HCT116 (cell line): ENCODE measurements at regions not wholly inside any gene's neighbourhood (a gene's known extent, or its start where the extent isn't known, plus 50 kb on each side); places are given as distances from the start of the nearest gene placed in this dataset.

ENCODE experiments used
- ATAC-seq: fragments of 200-7000 bp; cut with Tn5 transposase; 2 replicates; pipeline ENCODE4 v1.9.1; 2020; ENCODE audit warnings: mild to moderate bottlenecking, moderate library complexity
- BruUV-seq: library from RNA; stranded (reverse); fragments of 400-500 nt; replicated peaks from 2 replicates; lab custom pipeline; 2021; lab: Mats Ljungman, UMichigan
- CTCF ChIA-PET: fragments of 300-600 bp; sonication (Branson Sonifier 250); formaldehyde crosslinking; loops from one replicate; lab custom pipeline; 2021; ENCODE audit warnings: antibody characterized with exemption; lab: Charles Lee
- POLR2A ChIA-PET: fragments of 300-600, 350-600 bp; sonication (Branson Sonifier 250); formaldehyde crosslinking; loops from one replicate; lab custom pipeline; 2021; ENCODE audit warnings: antibody characterized with exemption; lab: Charles Lee
- RAD21 ChIA-PET, 2 experiments: fragments of 300-600 bp; sonication (Branson Sonifier 250); formaldehyde crosslinking; loops; one replicate each; lab custom pipeline; 2023; ENCODE audit warnings: low total read pairs in 2 of 2; ENCODE audit not compliant: uncharacterized antibody in 2 of 2, unreplicated experiment in 2 of 2, low non-redundant PET in 1 of 2; lab: Charles Lee
- DNase-seq: peaks from one replicate; pipeline ENCODE4 v3.0.0-alpha.2; 2010; ENCODE audit warnings: low read depth, low spot score
- H2AFZ ChIP-seq: fragments of 200-600 bp; shearing (Covaris generic), sonication (generic); 2 replicates; pipeline ENCODE4 v1.6.1; 2017; ENCODE audit warnings: low read depth, mixed run types, mixed read lengths, antibody characterized with exemption, low read length; ENCODE audit not compliant: poor library complexity, severe bottlenecking
- H3K27ac ChIP-seq: 2 replicates; pipeline ENCODE4 v1.5.1; 2012; ENCODE audit warnings: low read depth, low read length
- H3K27me3 ChIP-seq: fragments of 200-600 bp; sonication (generic); 2 replicates; pipeline ENCODE4 v1.6.1; 2016; ENCODE audit warnings: mixed run types, low read length, mixed read lengths; ENCODE audit not compliant: insufficient read depth
- H3K36me3 ChIP-seq, 2 experiments: fragments of 200-500 bp in 1 of 2; fragments of 200-600 bp in 1 of 2; sonication (Bioruptor generic) in 1 of 2; sonication (generic) in 1 of 2; 2 replicates each; pipeline versions ENCODE4 v1.5.1 to v1.6.1; 2014 to 2016; ENCODE audit warnings: low read length in 2 of 2, inconsistent platforms in 1 of 2, mixed read lengths in 1 of 2, mixed run types in 1 of 2; ENCODE audit not compliant: insufficient read depth in 2 of 2, control insufficient read depth in 1 of 2
- H3K4me1 ChIP-seq, 2 experiments: fragments of 200-600 bp in 1 of 2; sonication (generic) in 1 of 2; 2 replicates each; pipeline versions ENCODE4 v1.5.1 to v1.6.1; 2012 to 2017; ENCODE audit warnings: low read length in 2 of 2, inconsistent platforms in 1 of 2, mild to moderate bottlenecking in 1 of 2, mixed read lengths in 1 of 2, mixed run types in 1 of 2, moderate library complexity in 1 of 2; ENCODE audit not compliant: insufficient read depth in 2 of 2, control insufficient read depth in 1 of 2
- H3K4me2 ChIP-seq: fragments of 200-600 bp; sonication (generic); 2 replicates; pipeline ENCODE4 v1.6.1; 2017; ENCODE audit warnings: mixed run types, low read length, mixed read lengths
- H3K4me3 ChIP-seq, 2 experiments: fragments of 200-600 bp in 1 of 2; sonication (generic) in 1 of 2; replicated peaks in 1 of 2; 2 replicates each; pipeline ENCODE4 v1.5.1; 2011 to 2016; ENCODE audit warnings: low read length in 2 of 2, control low read depth in 1 of 2, low read depth in 1 of 2, mild to moderate bottlenecking in 1 of 2, mixed read lengths in 1 of 2, mixed run types in 1 of 2
- H3K79me2 ChIP-seq: fragments of 200-600 bp; sonication (generic); 2 replicates; pipeline ENCODE4 v1.6.1; 2017; ENCODE audit warnings: mild to moderate bottlenecking, mixed run types, low read length, moderate library complexity, mixed read lengths; ENCODE audit not compliant: insufficient read depth
- H3K9ac ChIP-seq: fragments of 200-600 bp; sonication (generic); 2 replicates; pipeline ENCODE4 v1.6.1; 2016; ENCODE audit warnings: low read length, mixed read lengths
- H3K9me2 ChIP-seq: fragments of 200-600 bp; sonication (generic), shearing (Covaris generic); 2 replicates; pipeline ENCODE4 v1.6.1; 2017; ENCODE audit warnings: mixed run types, mild to moderate bottlenecking, moderate library complexity; ENCODE audit not compliant: insufficient read depth
- H3K9me3 ChIP-seq, 2 experiments: fragments of 200-500 bp in 1 of 2; fragments of 200-600 bp in 1 of 2; sonication (Bioruptor generic) in 1 of 2; sonication (generic) in 1 of 2; 2 replicates each; pipeline ENCODE4 v1.6.1; 2014 to 2017; ENCODE audit warnings: low read length in 2 of 2, mixed read lengths in 2 of 2, inconsistent platforms in 1 of 2, low read depth in 1 of 2, mild to moderate bottlenecking in 1 of 2, mixed run types in 1 of 2, moderate library complexity in 1 of 2; ENCODE audit not compliant: control insufficient read depth in 1 of 2, insufficient read depth in 1 of 2
- H4K20me1 ChIP-seq: fragments of 200-600 bp; sonication (generic), shearing (Covaris generic); 2 replicates; pipeline ENCODE4 v1.6.1; 2017; ENCODE audit warnings: mixed run types, mild to moderate bottlenecking, moderate library complexity; ENCODE audit not compliant: insufficient read depth
- ATF3 ChIP-seq: IDR thresholded peaks from 2 replicates; pipeline ENCODE4 v1.6.1; 2012
- CBX3 ChIP-seq: IDR thresholded peaks from 2 replicates; pipeline ENCODE4 v1.6.1; 2012; ENCODE audit warnings: low read depth
- CEBPB ChIP-seq: IDR thresholded peaks from 2 replicates; pipeline ENCODE4 v1.6.1; 2012; ENCODE audit warnings: low read depth
- CTCF ChIP-seq, 3 experiments: fragments of 200-600 bp in 1 of 3; sonication (generic) in 1 of 3; IDR thresholded peaks in 2 of 3; conservative IDR thresholded peaks in 1 of 3; 2 replicates each; pipeline ENCODE4 v1.5.1; 2012 to 2017; ENCODE audit warnings: low read depth in 2 of 3, low read length in 2 of 3, antibody characterized with exemption in 1 of 3, borderline replicate concordance in 1 of 3, control low read depth in 1 of 3, mild to moderate bottlenecking in 1 of 3, mixed read lengths in 1 of 3, mixed run types in 1 of 3, moderate library complexity in 1 of 3; ENCODE audit not compliant: insufficient read depth in 1 of 3
- ELF1 ChIP-seq: IDR thresholded peaks from 2 replicates; pipeline ENCODE4 v1.6.1; 2012; ENCODE audit warnings: low read depth, borderline replicate concordance
- EZH2 ChIP-seq: fragments of 200-600 bp; sonication (generic); IDR thresholded peaks from 2 replicates; pipeline ENCODE4 v1.6.1; 2017; ENCODE audit warnings: antibody characterized with exemption, mixed run types
- POLR2A ChIP-seq: IDR thresholded peaks from 2 replicates; pipeline ENCODE4 v1.7.0; 2011; ENCODE audit warnings: borderline replicate concordance; ENCODE audit not compliant: insufficient read depth, insufficient read length; ENCODE audit errors: extremely low read depth
- TCF7L2 ChIP-seq: IDR thresholded peaks from 2 replicates; pipeline ENCODE4 v1.7.0; 2011; ENCODE audit warnings: borderline replicate concordance, inconsistent platforms; ENCODE audit not compliant: insufficient read depth, insufficient read length; ENCODE audit errors: extremely low read depth
- ZBTB33 ChIP-seq: IDR thresholded peaks from 2 replicates; pipeline ENCODE4 v1.6.1; 2011; ENCODE audit warnings: mild to moderate bottlenecking, low read length, moderate library complexity; ENCODE audit not compliant: insufficient replicate concordance; ENCODE audit errors: extremely low read depth
- intact Hi-C: fragments of 100-400 bp; cut with micrococcal nuclease; formaldehyde crosslinking; loops from 2 replicates; pipeline ENCODE4 v1.10.0; 2022

GRCh38 chr1:56415258-56415657 lies 164.1 kb downstream of the PLPP3 start (continued):
- TF ChIP-seq CTCF (IDR thresholded peaks at IDR 0.05 in 2 of 3, conservative IDR thresholded peaks at IDR 0.05 in 1 of 3; ENCODE audit: borderline replicate concordance in 1 of 3, insufficient read depth in 1 of 3, low read depth in 2 of 3, low read length in 2 of 3) (no peak), TCF7L2 (no peak), CEBPB (no peak), EZH2 (no peak)

GRCh38 chr1:56414728-56415224 lies 164.6 kb downstream of the PLPP3 start:
- intact Hi-C loops, result loop anchor here (10.0 kb wide), 1 partner anchor 60 kb away; no protein-coding TSS in a partner anchor
- Histone ChIP-seq H3K4me2 (no peak overlapping the region), H3K4me3 (no peak overlapping the region), H3K9me2 (no peaks in the 10 kb centered on the region), H3K9ac (no peak overlapping the region)
- ATAC-seq, result no peak
- POLR2A ChIA-PET, result no interaction called here
- TF ChIP-seq ELF1 (no peak), CBX3 (no peak), POLR2A (no peak), CEBPB (no peak), ZBTB33 (no peak), ATF3 (no peak)
- TF ChIP-seq, all 23 proteins: peak for 0
- CTCF ChIA-PET, result no interaction called here
- no peaks in the 10 kb centered on the region for H3K9me3 ChIP-seq
- no peaks in the 10 kb centered on the region for H3K4me1 ChIP-seq
- H2AFZ ChIP-seq, result no peak overlapping the region
- RAD21 ChIA-PET, result no interaction called here
- no peak overlapping the region for H3K27ac ChIP-seq
- BruUV-seq, result no TSS peak
- no peaks in the 10 kb centered on the region for H4K20me1 ChIP-seq
- no peak for DNase-seq
- H3K79me2 ChIP-seq, result no peaks in the 10 kb centered on the region
- no peaks in the 10 kb centered on the region for H3K36me3 ChIP-seq
- peaks cover 9% of the 10 kb centered on the region for H3K27me3 ChIP-seq
